HG02642 (cell line): ENCODE measurements at regions not wholly inside any gene's neighbourhood (a gene's known extent, or its start where the extent isn't known, plus 50 kb on each side); places are given as distances from the start of the nearest gene placed in this dataset.

Experiments
- ATAC-seq: cut with Tn5 transposase; IDR thresholded peaks from one replicate; pipeline ENCODE4 v1.9.1; 2021; ENCODE audit warnings: mild to moderate bottlenecking; ENCODE audit not compliant: unreplicated experiment, poor library complexity

GRCh38 chr2:176534798-176535466 is 265.7 kb downstream of the MTX2 start:
- ATAC-seq = no peak

- ATAC-seq = no peak
Measured at GRCh38 chr2:176535467-176536113, 266.3 kb downstream of the MTX2 start.

- ATAC-seq = no peak
Measured at GRCh38 chr2:176536439-176537133, 267.3 kb downstream of the MTX2 start.

GRCh38 chr2:176537932-176538331 is 268.7 kb downstream of the MTX2 start:
- ATAC-seq = no peak

GRCh38 chr2:176540995-176541394 is 271.8 kb downstream of the MTX2 start:
- ATAC-seq = no peak

- ATAC-seq = no peak
Measured at GRCh38 chr2:176542476-176542875, 273.2 kb downstream of the MTX2 start.

- no peak for ATAC-seq
Measured at GRCh38 chr2:176544557-176544956, 275.3 kb downstream of the MTX2 start.

- ATAC-seq = no peak
Measured at GRCh38 chr2:176544991-176545956, 276.0 kb downstream of the MTX2 start.

- no peak for ATAC-seq
Measured at GRCh38 chr2:176546550-176546949, 277.3 kb downstream of the MTX2 start.

- no peak for ATAC-seq
Measured at GRCh38 chr2:176552501-176553135, 283.4 kb downstream of the MTX2 start.

- ATAC-seq = no peak
Measured at GRCh38 chr2:176553685-176554100, 284.5 kb downstream of the MTX2 start.

GRCh38 chr2:176554101-176555048 is 285.1 kb downstream of the MTX2 start:
- ATAC-seq = no peak

- ATAC-seq = no peak
Measured at GRCh38 chr2:176555112-176555511, 285.9 kb downstream of the MTX2 start.

GRCh38 chr2:176555781-176556180 is 286.5 kb downstream of the MTX2 start:
- no peak for ATAC-seq

- ATAC-seq = no peak
Measured at GRCh38 chr2:176556373-176556772, 287.1 kb downstream of the MTX2 start.

- ATAC-seq = no peak
Measured at GRCh38 chr2:176557821-176558220, 288.6 kb downstream of the MTX2 start.

GRCh38 chr2:176558574-176559140 is 289.4 kb downstream of the MTX2 start:
- ATAC-seq = no peak

GRCh38 chr2:176560296-176560695 is 291.1 kb downstream of the MTX2 start:
- ATAC-seq = no peak

- ATAC-seq = no peak
Measured at GRCh38 chr2:176561706-176562105, 292.5 kb downstream of the MTX2 start.
